Sigmoid colon (tissue), 6 donors: ENCODE measurements at regions not wholly inside any gene's neighbourhood (a gene's known extent, or its start where the extent isn't known, plus 50 kb on each side); places are given as distances from the start of the nearest gene placed in this dataset.

Experiments
- DNase-seq: peaks from one replicate; pipeline ENCODE4 v3.0.0-alpha.2; 2019
- H3K27ac ChIP-seq, 4 donors: fragments of 200-600 bp; sonication (generic); one replicate each; pipeline ENCODE4 v1.5.1; 2016 to 2019; ENCODE audit warnings: mild to moderate bottlenecking in 1 of 4
- H3K27me3 ChIP-seq, 3 donors: fragments of 200-600 bp; sonication (generic); one replicate each; pipeline ENCODE4 v1.5.1; 2019; ENCODE audit warnings: mild to moderate bottlenecking in 1 of 3
- H3K36me3 ChIP-seq, 4 donors: fragments of 200-600 bp; sonication (generic); one replicate each; pipeline ENCODE4 v1.5.1; 2016 to 2019
- H3K4me1 ChIP-seq, 4 donors: fragments of 200-600 bp; sonication (generic); one replicate each; pipeline ENCODE4 v1.5.1; 2017 to 2019
- H3K4me3 ChIP-seq, 4 donors: fragments of 200-600 bp; sonication (generic); one replicate each; pipeline ENCODE4 v1.5.1; 2017 to 2019; ENCODE audit warnings: mild to moderate bottlenecking in 2 of 4, moderate library complexity in 1 of 4
- H3K9me3 ChIP-seq, 4 donors: fragments of 200-600 bp in 3 of 4; sonication (generic) in 3 of 4; one replicate each; pipeline versions ENCODE4 v1.5.1 to v1.6.1; 2013 to 2019
- EP300 ChIP-seq, 4 donors: sonication (generic); formaldehyde crosslinking; IDR thresholded peaks; one replicate each; pipeline ENCODE4 v1.6.1; 2017; ENCODE audit warnings: antibody characterized with exemption in 4 of 4
- POLR2A ChIP-seq, 2 donors: fragments of 450-650 bp; IDR thresholded peaks; one replicate each; pipeline ENCODE4 v1.6.1; 2016; ENCODE audit warnings: antibody characterized with exemption in 2 of 2, mild to moderate bottlenecking in 2 of 2, moderate library complexity in 2 of 2
- POLR2AphosphoS5 ChIP-seq, 4 donors: sonication (generic); formaldehyde crosslinking; IDR thresholded peaks; one replicate each; pipeline ENCODE4 v1.6.1; 2017; ENCODE audit warnings: antibody characterized with exemption in 4 of 4
- WGBS, 2 donors: extraction: QIAGEN DNeasy Blood & Tissue Kit; methylation state at CpG; one replicate each; pipeline ENCODE4 v1.1.7; 2013; 5-methylcytosine and 5-hydroxymethylcytosine counted together
- intact Hi-C: fragments of 100-400 bp; cut with DNase I; formaldehyde crosslinking; loops from one replicate; pipeline ENCODE4 v1.15.1; 2023
- TF ChIP-seq, protein P1 (sequence below), 4 experiments: fragments of 450-650 bp in 3 of 4; fragments of 200-600 bp in 1 of 4; IDR thresholded peaks; one replicate each; pipeline ENCODE4 v1.5.1; 2016 to 2019; ENCODE audit warnings: antibody characterized with exemption in 4 of 4, mild to moderate bottlenecking in 3 of 4, moderate library complexity in 2 of 4
- donor health status: healthy with polysubstance abuse.
- donor health status: healthy.

DNA sequence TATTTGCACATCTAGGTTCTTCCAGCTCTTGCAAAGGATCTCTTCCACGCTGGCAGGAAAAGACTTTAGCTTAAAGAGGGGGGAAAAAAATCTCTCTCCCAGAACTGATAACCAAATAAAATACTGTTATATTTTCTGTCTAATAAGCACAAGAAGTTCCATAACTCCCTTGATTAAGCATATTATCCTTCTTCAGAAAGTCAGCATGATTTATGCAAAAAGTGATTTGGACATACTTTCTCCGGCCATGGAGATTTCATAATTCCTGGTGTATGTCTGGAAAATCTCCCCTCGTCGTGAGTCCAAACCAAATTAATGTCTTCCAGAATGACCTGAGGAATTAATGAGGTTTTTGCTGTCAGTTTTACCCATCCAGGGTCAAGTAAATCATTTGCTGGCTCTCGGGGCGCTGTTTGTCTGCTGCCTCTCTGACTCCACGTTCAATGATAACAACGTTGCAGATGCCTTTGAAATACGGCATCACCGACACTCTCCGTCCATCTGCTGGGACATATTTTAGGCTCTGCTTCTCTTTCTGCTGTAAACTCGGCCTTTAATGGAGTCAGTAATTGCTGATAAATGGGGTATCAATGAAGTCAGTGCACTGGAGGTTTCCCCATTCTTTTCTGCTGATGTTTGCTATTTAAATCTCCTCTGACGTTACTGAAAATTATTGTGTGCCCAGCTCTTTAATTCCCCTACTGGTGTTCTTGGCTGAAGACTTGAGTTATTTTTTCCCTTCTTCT is 112.9 kb downstream of the HLX start:
- intact Hi-C loops = no loop called here
- H3K9me3 ChIP-seq = no peaks in the 10 kb centered on the region
- TF ChIP-seq, protein P1, sequence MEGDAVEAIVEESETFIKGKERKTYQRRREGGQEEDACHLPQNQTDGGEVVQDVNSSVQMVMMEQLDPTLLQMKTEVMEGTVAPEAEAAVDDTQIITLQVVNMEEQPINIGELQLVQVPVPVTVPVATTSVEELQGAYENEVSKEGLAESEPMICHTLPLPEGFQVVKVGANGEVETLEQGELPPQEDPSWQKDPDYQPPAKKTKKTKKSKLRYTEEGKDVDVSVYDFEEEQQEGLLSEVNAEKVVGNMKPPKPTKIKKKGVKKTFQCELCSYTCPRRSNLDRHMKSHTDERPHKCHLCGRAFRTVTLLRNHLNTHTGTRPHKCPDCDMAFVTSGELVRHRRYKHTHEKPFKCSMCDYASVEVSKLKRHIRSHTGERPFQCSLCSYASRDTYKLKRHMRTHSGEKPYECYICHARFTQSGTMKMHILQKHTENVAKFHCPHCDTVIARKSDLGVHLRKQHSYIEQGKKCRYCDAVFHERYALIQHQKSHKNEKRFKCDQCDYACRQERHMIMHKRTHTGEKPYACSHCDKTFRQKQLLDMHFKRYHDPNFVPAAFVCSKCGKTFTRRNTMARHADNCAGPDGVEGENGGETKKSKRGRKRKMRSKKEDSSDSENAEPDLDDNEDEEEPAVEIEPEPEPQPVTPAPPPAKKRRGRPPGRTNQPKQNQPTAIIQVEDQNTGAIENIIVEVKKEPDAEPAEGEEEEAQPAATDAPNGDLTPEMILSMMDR (IDR thresholded peaks at IDR 0.05) = no peak
- TF ChIP-seq POLR2AphosphoS5 (IDR thresholded peaks at IDR 0.05) (peak; percentile 39 to 74 (median 60)), EP300 (IDR thresholded peaks at IDR 0.05) (no peak), POLR2A (IDR thresholded peaks at IDR 0.05) (no peak)
- DNase-seq = no peak
- 36 to 60% methylated on average over 13 of the region's 13 CpGs for WGBS, 2 donors
- H3K4me1 ChIP-seq = peaks cover 0 to 31% (median 26%) of the 10 kb centered on the region in 4 donors
- H3K27me3 ChIP-seq = no peaks in the 10 kb centered on the region
- H3K27ac ChIP-seq = peak overlapping the region; percentile 28 to 74 (median 64)
- peak overlapping the region in 3 of 4 donors; percentile 8 to 30 (median 23) for H3K4me3 ChIP-seq
- H3K36me3 ChIP-seq = no peaks in the 10 kb centered on the region

DNA sequence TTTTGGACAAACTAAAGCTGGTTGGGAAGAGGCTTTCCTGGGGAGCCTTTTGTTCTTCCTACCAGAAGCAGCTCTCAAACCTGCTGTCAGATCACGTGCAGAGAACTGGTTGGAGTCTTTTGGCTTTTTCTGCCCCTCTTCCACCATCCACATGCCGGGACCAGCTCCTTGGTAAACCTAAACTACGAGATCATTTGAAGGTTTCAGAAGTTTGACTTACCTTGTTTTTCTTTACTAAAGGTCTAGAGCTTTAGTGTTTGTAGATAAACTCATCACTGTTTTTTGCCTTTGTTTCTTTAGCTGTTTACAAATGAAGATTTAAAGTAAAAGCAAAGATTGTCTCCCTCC is 113.4 kb downstream of the HLX start:
- H3K27ac ChIP-seq = peak overlapping the region in 3 of 4 donors; percentile 55 to 74 (median 72)
- no peak for TF ChIP-seq POLR2A (IDR thresholded peaks at IDR 0.05)
- TF ChIP-seq EP300 (IDR thresholded peaks at IDR 0.05) = no peak
- TF ChIP-seq, protein P1 (IDR thresholded peaks at IDR 0.05) = no peak
- no peak for TF ChIP-seq POLR2AphosphoS5 (IDR thresholded peaks at IDR 0.05)
- no peak for DNase-seq
- 27 to 59% methylated on average over 3 of the region's 3 CpGs for WGBS, 2 donors
- H3K36me3 ChIP-seq = no peaks in the 10 kb centered on the region
- H3K4me3 ChIP-seq = peak overlapping the region in 2 of 4 donors; percentile 23 to 30
- peaks cover 0 to 31% (median 26%) of the 10 kb centered on the region in 4 donors for H3K4me1 ChIP-seq
- intact Hi-C loops = no loop called here
- no peaks in the 10 kb centered on the region for H3K27me3 ChIP-seq
- no peaks in the 10 kb centered on the region for H3K9me3 ChIP-seq

DNA sequence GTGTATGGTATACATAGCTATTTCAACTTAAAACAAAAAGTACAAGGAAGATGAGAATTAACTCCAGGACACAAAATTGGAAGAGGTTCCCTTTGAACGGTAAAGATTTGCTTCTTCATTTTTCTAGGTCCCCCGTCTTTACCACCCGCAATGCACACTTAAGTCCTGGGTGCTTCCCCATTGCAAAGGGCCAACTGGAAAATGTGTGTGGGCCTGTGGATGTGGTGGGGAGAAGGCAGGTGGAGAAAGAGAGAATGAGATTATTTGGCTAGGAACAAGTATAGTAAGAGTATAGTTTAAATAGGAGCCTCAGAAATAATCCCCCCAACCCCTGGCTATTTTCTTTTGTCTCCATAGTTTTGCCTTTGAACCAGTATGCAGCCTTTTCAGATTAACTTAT is 115.4 kb downstream of the HLX start:
- peaks cover 0 to 31% (median 26%) of the 10 kb centered on the region in 4 donors for H3K4me1 ChIP-seq
- no peak overlapping the region for H3K27ac ChIP-seq
- no peak overlapping the region for H3K4me3 ChIP-seq
- no peaks in the 10 kb centered on the region for H3K27me3 ChIP-seq
- 91 to 93% methylated on average over 3 of the region's 3 CpGs for WGBS, 2 donors
- intact Hi-C loops = no loop called here
- DNase-seq = no peak
- TF ChIP-seq EP300 (IDR thresholded peaks at IDR 0.05) (no peak), POLR2AphosphoS5 (IDR thresholded peaks at IDR 0.05) (no peak), POLR2A (IDR thresholded peaks at IDR 0.05) (no peak)
- TF ChIP-seq, protein P1 (IDR thresholded peaks at IDR 0.05) = no peak
- no peaks in the 10 kb centered on the region for H3K9me3 ChIP-seq
- H3K36me3 ChIP-seq = no peaks in the 10 kb centered on the region

DNA sequence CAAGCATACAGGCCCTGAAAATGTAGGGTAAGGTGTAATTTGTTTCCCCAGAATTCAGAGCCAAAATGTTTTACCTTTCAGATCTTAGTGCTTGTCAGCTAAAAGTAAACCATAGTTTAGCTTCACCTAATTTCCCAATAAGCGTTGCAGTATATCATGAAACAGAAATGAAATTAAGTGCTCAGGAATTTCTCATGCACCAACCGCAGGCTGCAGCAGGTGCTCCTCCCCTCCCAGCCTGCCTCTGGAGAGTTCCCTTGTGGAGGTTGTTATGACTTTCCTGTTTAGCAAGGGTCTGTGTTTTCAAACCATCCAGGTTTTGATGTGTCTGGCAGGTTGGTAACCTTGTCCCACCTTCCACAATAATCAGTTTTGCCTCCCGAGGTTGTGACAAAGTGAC is 118.5 kb downstream of the HLX start:
- intact Hi-C loops = no loop called here
- Histone ChIP-seq H3K9me3 (no peaks in the 10 kb centered on the region), H3K4me1 (peaks cover 0 to 6% (median 5%) of the 10 kb centered on the region in 4 donors), H3K27me3 (no peaks in the 10 kb centered on the region), H3K4me3 (no peak overlapping the region), H3K36me3 (no peaks in the 10 kb centered on the region), H3K27ac (no peak overlapping the region)
- no peak for DNase-seq
- WGBS, 2 donors = 62 to 81% methylated on average over 3 of the region's 3 CpGs
- TF ChIP-seq EP300 (IDR thresholded peaks at IDR 0.05) = no peak
- no peak for TF ChIP-seq POLR2A (IDR thresholded peaks at IDR 0.05)
- TF ChIP-seq POLR2AphosphoS5 (IDR thresholded peaks at IDR 0.05) = no peak
- TF ChIP-seq, protein P1 (IDR thresholded peaks at IDR 0.05) = no peak
